GM10248 (cell line): ENCODE measurements at regions not wholly inside any gene's neighbourhood (a gene's known extent, or its start where the extent isn't known, plus 50 kb on each side); places are given as distances from the start of the nearest gene placed in this dataset.

Source experiments
- CTCF ChIA-PET: fragments of 300-600 bp; sonication (Branson Sonifier 250); formaldehyde crosslinking; extraction: SDS; loops from one replicate; lab custom pipeline; 2021; ENCODE audit warnings: antibody characterized with exemption; lab: Yijun Ruan, JAX
- POLR2A ChIA-PET: fragments of 350-650 bp; sonication (Branson Sonifier 250); formaldehyde crosslinking; extraction: SDS; loops from one replicate; lab custom pipeline; 2020; ENCODE audit warnings: antibody characterized with exemption; lab: Yijun Ruan, JAX
- DNase-seq: peaks from one replicate; pipeline ENCODE4 v3.0.0; 2012; ENCODE audit errors: extremely low spot score
- TF ChIP-seq, protein P1 (sequence below): IDR thresholded peaks from 2 replicates; pipeline ENCODE4 v1.5.1; 2012; ENCODE audit warnings: mild to moderate bottlenecking, low read depth; ENCODE audit errors: extremely low read depth, missing control alignments, control extremely low read depth

DNA sequence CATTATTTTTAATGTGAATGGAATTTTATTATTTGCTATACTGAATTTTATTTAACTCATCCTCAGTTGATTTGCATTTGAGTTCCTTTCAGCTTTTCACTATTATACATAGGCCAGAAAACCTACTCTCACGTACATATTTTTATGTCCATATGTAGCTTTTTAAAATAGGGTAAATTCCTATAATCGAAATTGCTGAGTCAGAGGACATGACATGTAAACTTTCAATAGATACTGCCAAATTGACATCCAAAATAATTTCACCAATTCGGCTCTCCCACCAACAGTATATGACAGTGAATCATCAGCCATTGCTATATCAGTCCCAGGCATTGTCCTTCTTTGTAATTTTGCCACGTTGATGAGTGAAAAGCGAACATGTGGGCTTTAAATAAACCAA lies 222.5 kb downstream of the SQOR start:
- no peak for DNase-seq
- ChIA-PET POLR2A (no interaction called here), CTCF (no interaction called here)
- TF ChIP-seq, protein P1, sequence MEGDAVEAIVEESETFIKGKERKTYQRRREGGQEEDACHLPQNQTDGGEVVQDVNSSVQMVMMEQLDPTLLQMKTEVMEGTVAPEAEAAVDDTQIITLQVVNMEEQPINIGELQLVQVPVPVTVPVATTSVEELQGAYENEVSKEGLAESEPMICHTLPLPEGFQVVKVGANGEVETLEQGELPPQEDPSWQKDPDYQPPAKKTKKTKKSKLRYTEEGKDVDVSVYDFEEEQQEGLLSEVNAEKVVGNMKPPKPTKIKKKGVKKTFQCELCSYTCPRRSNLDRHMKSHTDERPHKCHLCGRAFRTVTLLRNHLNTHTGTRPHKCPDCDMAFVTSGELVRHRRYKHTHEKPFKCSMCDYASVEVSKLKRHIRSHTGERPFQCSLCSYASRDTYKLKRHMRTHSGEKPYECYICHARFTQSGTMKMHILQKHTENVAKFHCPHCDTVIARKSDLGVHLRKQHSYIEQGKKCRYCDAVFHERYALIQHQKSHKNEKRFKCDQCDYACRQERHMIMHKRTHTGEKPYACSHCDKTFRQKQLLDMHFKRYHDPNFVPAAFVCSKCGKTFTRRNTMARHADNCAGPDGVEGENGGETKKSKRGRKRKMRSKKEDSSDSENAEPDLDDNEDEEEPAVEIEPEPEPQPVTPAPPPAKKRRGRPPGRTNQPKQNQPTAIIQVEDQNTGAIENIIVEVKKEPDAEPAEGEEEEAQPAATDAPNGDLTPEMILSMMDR: no peak

GRCh38 chr15:45858491-45858890 lies 223.7 kb downstream of the SQOR start:
- ChIA-PET CTCF (no interaction called here), POLR2A (no interaction called here)
- no peak for DNase-seq

DNA sequence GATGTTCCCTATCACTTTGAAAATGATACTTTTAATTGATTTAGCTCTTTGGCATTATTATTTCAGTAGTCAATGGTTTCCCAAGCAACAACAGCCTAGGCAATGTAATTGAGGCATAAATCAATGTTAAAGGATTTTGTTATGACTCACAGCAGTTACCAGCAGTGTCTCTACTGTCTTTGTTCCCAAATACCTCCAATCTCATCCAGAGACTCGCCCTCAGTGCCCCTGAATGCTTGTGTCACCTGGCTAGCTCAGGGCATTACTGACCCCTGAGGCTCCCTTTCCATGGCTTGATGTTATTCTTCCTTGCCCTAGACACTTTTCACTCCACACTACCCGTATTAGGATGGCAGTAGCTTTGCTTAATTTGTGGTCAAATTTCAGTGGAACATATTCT lies 227.2 kb downstream of the SQOR start:
- no peak for DNase-seq
- ChIA-PET CTCF (interaction anchor here (1.2 kb wide), 1 partner anchor 35 kb away, joined by 3 read pairs; no protein-coding TSS in a partner anchor), POLR2A (no interaction called here)
- TF ChIP-seq, protein P1: no peak

More at GRCh38 chr15:45858491-45858890, 223.7 kb downstream of the SQOR start:
- TF ChIP-seq, protein P1: no peak

DNA sequence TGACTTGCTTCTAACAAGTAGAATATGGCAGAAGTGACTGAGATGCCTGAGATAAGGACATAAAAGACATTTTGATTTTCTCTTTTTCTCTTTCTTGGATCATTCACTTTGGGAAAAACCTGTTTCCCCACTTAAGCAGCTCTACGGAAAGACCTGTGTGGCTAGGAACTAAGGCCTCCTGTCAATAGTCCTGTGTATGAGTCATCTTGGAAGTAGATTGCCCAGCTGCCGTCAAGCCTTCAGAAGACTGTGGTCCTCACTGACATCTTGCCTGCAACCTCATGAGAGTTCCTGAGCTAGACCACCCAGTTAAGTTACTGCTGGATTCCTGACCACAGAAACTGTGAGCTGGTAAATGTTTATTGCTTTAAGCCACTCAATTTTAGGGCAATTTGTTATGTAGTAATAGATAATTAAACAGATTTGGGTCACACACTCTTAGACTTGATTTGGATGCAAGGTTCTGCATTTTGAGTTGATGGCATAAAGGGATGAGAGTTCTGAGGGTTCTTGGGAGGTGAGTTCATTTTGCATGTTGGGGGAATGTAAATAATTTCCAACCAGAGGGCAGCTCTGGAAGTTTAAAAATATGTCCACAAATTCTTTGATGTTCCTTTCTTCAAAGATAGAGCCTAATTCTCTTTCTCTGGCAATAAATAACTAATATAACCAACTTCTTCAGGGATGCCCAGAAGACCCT lies 229.2 kb downstream of the SQOR start:
- ChIA-PET POLR2A (no interaction called here), CTCF (no interaction called here)
- no peak for DNase-seq
- TF ChIP-seq, protein P1: no peak

DNA sequence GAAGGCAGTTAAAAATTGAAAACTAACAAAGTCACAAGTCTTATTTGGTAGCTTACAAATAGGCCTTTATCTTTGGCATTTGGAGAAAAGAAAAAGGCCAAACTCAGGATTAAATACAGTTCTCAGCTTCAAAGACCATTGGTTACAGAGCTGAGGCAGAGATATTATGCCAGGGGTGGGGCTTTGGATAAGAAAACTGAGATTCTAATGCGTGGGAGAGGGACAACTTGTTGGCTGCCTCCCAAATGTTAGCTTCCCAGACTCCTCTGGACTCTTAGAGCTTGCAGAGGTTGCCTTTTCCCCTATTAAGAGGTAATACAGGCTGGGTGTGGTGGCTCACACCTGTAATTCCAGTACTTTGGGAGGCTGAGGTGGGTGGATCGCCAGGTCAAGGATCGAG lies 231.8 kb downstream of the SQOR start:
- no peak for DNase-seq
- POLR2A ChIA-PET: no interaction called here
- TF ChIP-seq, protein P1: no peak
- CTCF ChIA-PET: no interaction called here

DNA sequence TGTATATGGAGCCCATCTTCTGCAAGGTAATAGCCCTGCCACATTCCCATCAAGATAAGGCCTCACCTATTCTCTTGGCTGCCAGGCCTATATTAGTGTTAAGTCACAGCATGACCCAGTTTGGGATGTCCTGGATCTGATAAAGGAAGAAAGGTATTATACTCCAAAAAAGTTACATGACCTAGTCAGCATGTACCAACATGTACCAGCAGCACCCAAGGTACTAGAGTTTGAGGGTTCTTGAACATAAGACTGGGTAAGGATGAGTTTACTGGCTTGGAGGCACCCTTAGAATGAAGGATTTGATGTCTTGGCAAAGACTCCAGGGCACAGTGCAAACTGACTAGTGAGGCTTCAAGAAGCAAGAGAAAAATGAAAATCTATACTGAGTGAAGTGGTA lies 232.5 kb downstream of the SQOR start:
- DNase-seq: no peak
- CTCF ChIA-PET: no interaction called here
- POLR2A ChIA-PET: no interaction called here
- TF ChIP-seq, protein P1: no peak
